ENCODE measurements at regions not wholly inside any gene's neighbourhood (a gene's known extent, or its start where the extent isn't known, plus 50 kb on each side); places are given as distances from the start of the nearest gene placed in this dataset.

GRCh38 chr6:163694072-163694471 lies 279.6 kb downstream of the QKI start:
- no peak overlapping the region for H3K27ac Mint-ChIP-seq (ENCODE audit: unreplicated experiment)
- H3K4me3 Mint-ChIP-seq (ENCODE audit: unreplicated experiment): no peak overlapping the region
- intact Hi-C loops (cut with micrococcal nuclease; ENCODE audit: unreplicated experiment): no loop called here
- H3K36me3 Mint-ChIP-seq (ENCODE audit: insufficient read depth, unreplicated experiment): no peaks in the 10 kb centered on the region
- CTCF ChIA-PET: no interaction called here
- no peak for DNase-seq
- peaks cover 6% of the 10 kb centered on the region for H3K9me3 Mint-ChIP-seq (ENCODE audit: unreplicated experiment)
- POLR2A ChIA-PET: no interaction called here
- H3K27me3 ChIP-seq (replicated peaks; ENCODE audit: control insufficient read depth, insufficient read depth, low read length): no peaks in the 10 kb centered on the region
- H3K36me3 ChIP-seq (ENCODE audit: control insufficient read depth, insufficient read depth, low read length): no peaks in the 10 kb centered on the region
- H3K4me1 ChIP-seq: no peaks in the 10 kb centered on the region
- no peak for TF ChIP-seq CTCF (IDR thresholded peaks at IDR 0.05; ENCODE audit: insufficient read depth in 1 of 2, low read depth in 1 of 2, low read length in 1 of 2, severe bottlenecking in 1 of 2, unreplicated experiment in 1 of 2)
- no peaks in the 10 kb centered on the region for H3K27me3 Mint-ChIP-seq (ENCODE audit: insufficient read depth, unreplicated experiment)
- H3K9me3 ChIP-seq: no peaks in the 10 kb centered on the region
- peaks cover 7% of the 10 kb centered on the region for H3K4me1 Mint-ChIP-seq (ENCODE audit: low read depth, unreplicated experiment)
- no peak overlapping the region for H3K4me3 ChIP-seq (ENCODE audit: low read depth, low read length)
- no TSS peak for BruUV-seq (replicated peaks)

DNA sequence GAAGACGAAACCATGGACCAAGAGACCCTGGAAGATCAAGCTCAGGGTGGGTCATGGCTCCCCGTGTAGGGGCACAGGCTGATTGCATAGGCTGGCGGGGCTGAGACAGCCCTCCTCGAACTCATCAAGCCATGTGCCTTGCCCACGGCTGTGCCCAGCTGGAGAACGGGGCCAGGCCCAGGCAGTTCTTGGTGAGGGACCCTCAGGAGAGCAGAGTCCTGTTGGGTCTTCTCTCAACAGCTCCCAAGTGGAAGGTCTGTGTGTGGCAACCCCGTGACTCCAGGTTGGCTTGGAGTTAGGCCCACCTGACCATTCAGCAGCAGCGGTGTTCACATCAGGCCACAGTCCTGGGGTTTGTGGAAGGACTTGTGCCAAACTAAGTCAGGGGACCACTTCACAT lies 276.5 kb downstream of the QKI start:
- Mint-ChIP-seq H3K4me1 (ENCODE audit: low read depth, unreplicated experiment) (peaks cover 5% of the 10 kb centered on the region), H3K27me3 (ENCODE audit: insufficient read depth, unreplicated experiment) (peaks cover 6% of the 10 kb centered on the region), H3K27ac (ENCODE audit: unreplicated experiment) (no peak overlapping the region), H3K4me3 (ENCODE audit: unreplicated experiment) (no peak overlapping the region), H3K9me3 (ENCODE audit: unreplicated experiment) (no peaks in the 10 kb centered on the region), H3K36me3 (ENCODE audit: insufficient read depth, unreplicated experiment) (no peaks in the 10 kb centered on the region)
- no peak for DNase-seq
- intact Hi-C loops (cut with micrococcal nuclease; ENCODE audit: unreplicated experiment): no loop called here
- ChIA-PET CTCF (no interaction called here), POLR2A (no interaction called here)
- peaks cover 1% of the 10 kb centered on the region; the same call in 1 of the 2 replicates for H3K27me3 ChIP-seq (replicated peaks; ENCODE audit: control insufficient read depth, insufficient read depth, low read length)
- BruUV-seq (replicated peaks): no TSS peak
- no peaks in the 10 kb centered on the region for H3K36me3 ChIP-seq (ENCODE audit: control insufficient read depth, insufficient read depth, low read length)
- no peaks in the 10 kb centered on the region for H3K4me1 ChIP-seq
- no peaks in the 10 kb centered on the region for H3K9me3 ChIP-seq
- no peak for TF ChIP-seq CTCF (IDR thresholded peaks at IDR 0.05; ENCODE audit: insufficient read depth in 1 of 2, low read depth in 1 of 2, low read length in 1 of 2, severe bottlenecking in 1 of 2, unreplicated experiment in 1 of 2)
- H3K4me3 ChIP-seq (ENCODE audit: low read depth, low read length): no peak overlapping the region

DNA sequence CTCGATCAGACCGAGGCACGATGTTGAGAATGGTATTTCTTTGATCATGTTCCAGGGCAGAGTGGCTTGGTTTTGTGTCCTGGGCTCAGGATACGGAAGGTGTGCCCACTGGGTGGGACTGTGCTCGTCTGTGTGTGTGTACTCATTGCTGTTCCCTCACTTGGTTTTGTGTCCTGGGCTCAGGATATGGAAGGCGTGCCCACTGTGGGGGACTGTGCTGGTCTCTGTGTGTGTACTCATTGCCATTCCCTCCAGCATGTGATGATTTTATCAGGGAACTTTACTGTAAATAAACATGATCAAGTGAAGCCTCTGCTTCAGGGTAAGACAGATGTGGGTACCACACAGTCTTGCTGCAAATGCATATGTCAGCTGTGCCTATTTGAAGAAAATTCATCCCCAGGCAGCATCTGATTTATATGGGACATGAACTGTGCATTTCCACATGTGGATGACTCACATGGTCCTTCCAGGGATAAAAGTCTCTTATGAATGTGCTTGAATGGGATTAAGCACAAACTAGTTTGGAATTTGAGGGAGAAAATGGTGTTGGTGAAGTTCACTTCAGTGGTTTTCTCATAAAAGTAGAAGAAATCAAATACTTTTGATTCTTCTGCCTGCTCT lies 274.3 kb downstream of the QKI start:
- intact Hi-C loops (cut with micrococcal nuclease; ENCODE audit: unreplicated experiment): no loop called here
- H3K36me3 Mint-ChIP-seq (ENCODE audit: insufficient read depth, unreplicated experiment): no peaks in the 10 kb centered on the region
- no peaks in the 10 kb centered on the region for H3K36me3 ChIP-seq (ENCODE audit: control insufficient read depth, insufficient read depth, low read length)
- peaks cover 1% of the 10 kb centered on the region; the same call in 1 of the 2 replicates for H3K27me3 ChIP-seq (replicated peaks; ENCODE audit: control insufficient read depth, insufficient read depth, low read length)
- peaks cover 8% of the 10 kb centered on the region for H3K27me3 Mint-ChIP-seq (ENCODE audit: insufficient read depth, unreplicated experiment)
- H3K9me3 ChIP-seq: no peaks in the 10 kb centered on the region
- TF ChIP-seq CTCF (IDR thresholded peaks at IDR 0.05; ENCODE audit: insufficient read depth in 1 of 2, low read depth in 1 of 2, low read length in 1 of 2, severe bottlenecking in 1 of 2, unreplicated experiment in 1 of 2): no peak
- no peak overlapping the region for H3K4me3 ChIP-seq (ENCODE audit: low read depth, low read length)
- no TSS peak for BruUV-seq (replicated peaks)
- H3K4me3 Mint-ChIP-seq (ENCODE audit: unreplicated experiment): no peak overlapping the region
- no peaks in the 10 kb centered on the region for H3K4me1 Mint-ChIP-seq (ENCODE audit: low read depth, unreplicated experiment)
- no peaks in the 10 kb centered on the region for H3K9me3 Mint-ChIP-seq (ENCODE audit: unreplicated experiment)
- no peak for DNase-seq
- no peaks in the 10 kb centered on the region for H3K4me1 ChIP-seq
- ChIA-PET CTCF (no interaction called here), POLR2A (no interaction called here)
- H3K27ac Mint-ChIP-seq (ENCODE audit: unreplicated experiment): no peak overlapping the region

Measured in Caco-2 (cell line).